Stimulated activated CD8-positive, alpha-beta memory T cell treated with anti-CD3 and anti-CD28 coated beads, Interleukin-4, amount 100 ng/mL, for 1 hour (primary cell): ENCODE measurements at regions not wholly inside any gene's neighbourhood (a gene's known extent, or its start where the extent isn't known, plus 50 kb on each side); places are given as distances from the start of the nearest gene placed in this dataset.
"Not testable (repeated sequence)": the region's sequence is repeated elsewhere in the genome, so short reads cannot be mapped to it uniquely, and the experiment has no call there.

Experiments
- DNase-seq, 2 donors: peaks; one replicate each; pipeline ENCODE4 v3.0.0-alpha.2; 2020; ENCODE audit warnings: low read depth in 2 of 2, low spot score in 1 of 2

GRCh38 chr4:105025263-105026017, 121.2 kb upstream of the TET2 start:
- no peak for DNase-seq

GRCh38 chr4:105036991-105037390, 109.7 kb upstream of the TET2 start:
- DNase-seq: no peak

- no peak for DNase-seq
Measured at GRCh38 chr4:105042451-105042850, 104.2 kb upstream of the TET2 start.

DNA sequence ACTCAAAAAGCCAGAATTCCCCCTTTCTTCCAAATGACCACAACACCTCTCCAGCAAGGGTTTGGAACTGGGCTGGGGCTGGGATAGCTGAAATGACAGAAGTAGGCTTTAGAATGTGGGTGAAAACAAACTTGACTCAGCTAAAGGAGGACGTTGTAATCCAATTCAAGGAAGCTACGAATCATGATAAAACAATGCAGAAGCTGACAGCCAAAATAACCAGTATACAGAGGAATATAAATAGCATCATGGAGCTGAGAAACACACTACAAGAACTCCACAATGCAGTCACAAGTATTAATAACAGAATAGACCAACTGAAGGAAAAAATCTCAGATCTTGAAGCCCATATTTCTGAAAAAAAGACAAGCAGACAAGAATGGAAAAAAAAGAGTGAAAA, 95.8 kb upstream of the TET2 start:
- no peak for DNase-seq

DNA sequence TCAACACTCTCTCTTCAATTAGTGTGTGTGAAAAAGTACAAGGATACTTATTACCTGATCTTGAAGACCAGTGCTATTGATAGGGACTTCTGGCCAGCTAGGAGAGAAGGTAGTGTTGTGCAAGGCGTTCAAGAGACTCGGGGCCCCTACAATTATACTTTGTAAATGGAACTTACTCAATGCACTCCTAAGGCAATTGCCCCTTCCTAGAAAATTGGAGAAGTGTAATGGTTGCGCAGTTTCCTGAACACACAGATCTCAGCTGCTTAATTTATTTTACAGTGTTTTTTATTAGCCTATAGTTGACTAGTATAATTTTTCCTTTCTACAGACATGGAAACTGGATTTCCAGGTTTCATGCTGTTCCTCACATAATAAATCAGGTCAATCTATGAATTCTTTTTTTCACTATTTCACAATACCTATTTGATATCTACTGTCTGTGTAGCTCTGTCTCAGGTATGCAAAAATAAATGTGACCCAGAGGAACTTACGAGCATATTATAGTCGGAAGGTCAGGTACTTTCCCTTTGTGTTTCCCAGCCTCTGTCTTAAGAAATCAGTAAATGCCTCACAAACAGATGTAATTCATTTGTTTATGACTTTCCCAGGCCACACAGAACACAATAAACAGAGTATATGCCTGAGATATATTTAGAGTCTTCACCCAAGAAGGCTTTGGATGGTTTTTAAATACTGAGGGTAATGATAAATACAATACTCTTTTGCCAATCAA, 89.1 kb upstream of the TET2 start:
- no peak for DNase-seq

DNA sequence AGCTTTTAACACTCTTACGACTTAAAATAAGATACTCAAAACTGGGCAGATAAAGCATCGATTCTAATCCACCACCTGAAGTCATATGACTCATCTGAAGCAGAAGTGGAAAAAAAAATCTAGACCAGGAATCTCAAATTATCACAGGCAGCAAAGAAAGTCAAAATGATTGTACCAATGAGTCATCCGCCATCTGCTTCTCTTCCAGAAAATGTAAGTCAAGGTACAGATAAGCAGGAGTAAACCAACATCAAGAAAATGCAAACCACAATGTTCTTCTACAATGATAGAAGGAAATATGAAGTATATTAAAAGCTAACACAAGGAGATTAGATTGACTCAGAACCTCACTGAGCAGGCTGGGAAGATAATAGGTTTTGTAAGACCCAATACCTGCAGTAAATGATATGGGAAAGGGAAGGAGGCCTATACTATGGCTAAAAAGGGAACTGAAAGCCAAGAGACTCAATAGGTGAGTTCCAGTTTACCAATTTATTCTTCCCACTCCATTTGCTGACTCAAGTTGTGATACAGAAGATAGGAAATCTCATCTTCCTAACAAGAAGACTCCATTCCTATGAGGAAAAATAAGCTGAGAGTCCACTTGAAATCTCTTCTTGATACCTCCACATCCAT, 88.4 kb upstream of the TET2 start:
- no peak for DNase-seq

DNA sequence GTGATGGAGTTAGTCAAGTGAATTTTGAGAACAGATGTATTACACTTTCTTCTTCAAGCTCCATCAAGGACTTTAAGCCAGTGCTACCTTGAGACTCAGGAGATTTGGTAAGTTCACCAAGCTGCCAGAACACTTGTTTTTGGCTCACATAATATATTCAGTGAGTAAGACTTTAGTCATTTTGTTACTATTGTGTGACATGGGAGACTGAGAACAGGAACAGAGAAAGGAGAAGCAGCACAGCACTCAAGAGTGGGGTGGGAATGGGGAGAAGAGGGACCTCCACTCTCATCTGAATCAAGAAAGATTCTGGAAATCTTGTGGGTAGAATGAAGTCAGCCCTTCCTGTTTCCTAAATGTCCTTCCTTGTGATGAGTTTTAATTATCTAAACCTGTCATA, 87.3 kb upstream of the TET2 start:
- DNase-seq: no peak

- no peak for DNase-seq
Measured at GRCh38 chr4:105060628-105061027, 86.0 kb upstream of the TET2 start.

- peak in 1 of 2 donors; percentile 2 for DNase-seq
Measured at GRCh38 chr4:105061136-105061696, 85.5 kb upstream of the TET2 start.

DNA sequence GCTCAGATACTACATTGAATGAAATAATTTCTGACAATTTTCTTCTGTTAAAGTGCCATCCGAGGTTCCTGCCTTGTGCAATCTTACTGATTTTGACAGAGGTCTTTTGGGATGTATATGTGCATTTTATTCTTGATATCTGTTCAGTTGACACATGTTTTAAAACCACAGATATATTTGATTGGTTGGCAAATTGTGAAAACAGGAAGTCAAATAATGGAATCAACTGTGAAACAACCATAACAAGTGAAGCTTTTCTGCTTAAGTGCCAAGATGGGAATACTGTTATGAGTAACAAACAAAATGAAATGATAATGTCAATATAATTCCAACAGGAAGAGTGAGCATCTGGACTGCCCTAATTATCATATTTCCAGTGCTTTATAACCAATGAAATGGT, 84.9 kb upstream of the TET2 start:
- no peak for DNase-seq

DNA sequence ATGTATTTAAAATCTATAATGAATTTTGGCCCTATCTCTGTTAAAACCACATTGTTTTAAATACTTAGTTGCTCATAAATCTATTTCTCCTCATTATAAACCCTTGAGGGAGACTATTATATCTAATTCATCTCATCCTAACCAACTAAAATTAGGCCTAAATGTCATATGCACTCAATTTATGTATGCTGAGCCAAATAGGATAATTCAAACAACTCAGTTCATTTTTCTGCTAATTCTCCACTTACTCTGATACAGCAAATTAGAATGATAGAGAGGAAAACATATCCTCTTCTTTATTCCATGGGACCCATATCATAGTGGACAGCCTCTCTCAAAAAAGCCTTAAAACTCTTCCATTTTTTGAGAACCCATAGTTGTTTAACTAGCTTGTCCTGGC, 80.3 kb upstream of the TET2 start:
- no peak for DNase-seq

- no peak for DNase-seq
Measured at GRCh38 chr4:105067431-105067830, 79.2 kb upstream of the TET2 start.

GRCh38 chr4:105067946-105068345, 78.7 kb upstream of the TET2 start:
- no peak for DNase-seq

DNA sequence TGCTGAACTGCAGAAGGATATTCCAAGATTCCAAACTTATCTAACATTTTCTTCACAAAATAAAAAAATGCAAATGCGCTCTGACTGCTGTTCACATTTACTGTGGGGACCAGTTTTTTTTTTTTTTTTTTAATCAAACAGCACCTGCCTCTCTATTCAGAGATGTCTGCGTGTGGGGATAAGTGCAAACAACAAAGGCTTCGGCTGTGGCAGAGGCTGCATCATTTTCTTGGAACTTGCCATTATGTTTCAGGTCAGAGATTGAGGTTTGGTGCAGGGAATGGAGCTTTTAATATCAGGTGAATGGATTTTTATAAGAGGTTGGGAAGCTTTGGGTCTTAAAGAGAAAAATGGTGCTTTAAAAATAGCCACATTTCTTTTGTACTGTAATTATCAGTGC, 78.2 kb upstream of the TET2 start:
- no peak for DNase-seq

- not testable (repeated sequence) for DNase-seq
Measured at GRCh38 chr4:105072095-105072494, 74.6 kb upstream of the TET2 start.

DNA sequence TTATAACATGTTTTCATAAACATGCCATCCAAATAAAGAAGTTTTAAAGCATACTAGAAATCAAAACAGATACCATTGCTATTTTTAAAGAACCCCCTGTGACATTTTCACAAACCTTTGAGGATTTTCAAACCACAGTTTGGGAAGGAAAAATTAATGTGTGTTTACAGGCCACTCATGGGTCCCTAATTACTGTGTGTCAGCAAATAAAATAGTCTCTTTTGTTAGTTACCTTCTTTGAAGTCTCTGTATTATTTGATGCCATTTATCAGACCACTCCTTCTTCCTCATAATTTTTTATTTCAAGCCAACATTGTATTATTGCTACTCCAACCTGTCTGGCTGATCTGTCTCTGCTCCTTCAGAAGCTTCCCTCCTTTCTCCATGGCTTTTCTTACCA, 72.6 kb upstream of the TET2 start:
- no peak for DNase-seq

- no peak for DNase-seq
Measured at GRCh38 chr4:105075045-105075444, 71.6 kb upstream of the TET2 start.

GRCh38 chr4:105088110-105088879, 58.4 kb upstream of the TET2 start:
- no peak for DNase-seq

DNA sequence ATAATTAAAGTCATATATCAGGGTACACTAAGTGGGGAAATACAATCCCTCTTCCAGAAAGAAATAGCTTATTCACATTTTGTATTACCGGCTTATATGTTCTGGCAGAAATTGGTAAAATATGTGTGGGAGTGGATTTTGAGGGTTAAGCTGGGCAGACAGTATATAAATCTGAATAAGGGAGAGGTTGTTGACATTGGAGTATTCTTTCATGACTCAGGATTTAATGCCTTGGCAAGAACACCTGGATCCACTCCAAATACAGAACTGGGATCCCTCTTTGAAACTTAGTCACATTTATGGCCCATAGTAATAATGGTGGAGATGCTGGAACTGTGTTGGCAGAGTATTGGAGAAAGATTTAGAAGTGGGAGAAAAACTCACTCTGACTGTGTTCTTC, 54.3 kb upstream of the TET2 start:
- DNase-seq: no peak

GRCh38 chr4:105092768-105093167, 53.9 kb upstream of the TET2 start:
- DNase-seq: no peak

DNA sequence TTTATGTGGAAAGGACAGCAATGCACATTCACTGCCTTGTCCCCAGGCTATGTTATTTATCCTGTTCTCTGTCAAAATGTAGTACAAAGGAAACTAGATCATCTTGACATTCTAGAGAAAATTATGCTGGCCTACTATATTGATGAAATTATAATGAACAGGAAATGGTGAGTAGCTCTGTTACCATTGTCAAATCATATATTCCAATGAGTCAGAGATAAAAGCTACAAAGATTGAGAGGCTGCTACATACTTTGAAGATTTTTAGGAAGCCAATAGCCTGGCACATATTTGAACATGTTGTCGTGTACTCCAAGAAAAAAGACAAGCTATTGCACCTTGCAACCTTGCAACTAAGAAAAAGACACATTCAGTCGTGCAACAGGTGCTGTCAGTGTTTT, 52.7 kb upstream of the TET2 start:
- no peak for DNase-seq
